Gastrocnemius medialis (tissue), 4 donors: ENCODE measurements at regions not wholly inside any gene's neighbourhood (a gene's known extent, or its start where the extent isn't known, plus 50 kb on each side); places are given as distances from the start of the nearest gene placed in this dataset.

Experiments
- CTCF ChIP-seq, 5 experiments: fragments of 450-650 bp in 3 of 5; fragments of 200-600 bp in 2 of 5; sonication (generic) in 2 of 5; IDR thresholded peaks in 4 of 5; conservative IDR thresholded peaks in 1 of 5; 1 replicate in 4 of 5; 2 replicates in 1 of 5; pipeline ENCODE4 v1.5.1; 2016 to 2019; ENCODE audit warnings: antibody characterized with exemption in 5 of 5, mild to moderate bottlenecking in 3 of 5, moderate library complexity in 3 of 5
- POLR2A ChIP-seq, 2 donors: fragments of 450-650 bp; IDR thresholded peaks; one replicate each; pipeline ENCODE4 v1.6.1; 2017; ENCODE audit warnings: antibody characterized with exemption in 2 of 2, mild to moderate bottlenecking in 2 of 2, moderate library complexity in 2 of 2

GRCh38 chr5:81896764-81897163 is 75.1 kb upstream of the ATG10 start:
- no peak for TF ChIP-seq CTCF (IDR thresholded peaks at IDR 0.05 in 4 of 5, conservative IDR thresholded peaks at IDR 0.05 in 1 of 5)
- no peak for TF ChIP-seq POLR2A (IDR thresholded peaks at IDR 0.05)
